GM23338 (cell line): ENCODE measurements at regions not wholly inside any gene's neighbourhood (a gene's known extent, or its start where the extent isn't known, plus 50 kb on each side); places are given as distances from the start of the nearest gene placed in this dataset.

Experiments used
- CREB1 ChIP-seq: fragments of 250-450 bp; sonication (Bioruptor Pico); IDR thresholded peaks from 2 replicates; pipeline ENCODE4 v1.5.0; 2020; ENCODE audit warnings: low read depth, mild to moderate bottlenecking, moderate library complexity
- CTCF ChIP-seq, 2 experiments: fragments of 200-600 bp in 1 of 2; sonication (generic) in 1 of 2; conservative IDR thresholded peaks; 2 replicates each; pipeline versions ENCODE4 v1.5.1 to v1.6.1; 2016 to 2017; ENCODE audit warnings: antibody characterized with exemption in 2 of 2, low read depth in 2 of 2, mild to moderate bottlenecking in 2 of 2, moderate library complexity in 1 of 2
- EZH2 ChIP-seq: fragments of 200-600 bp; sonication (generic); IDR thresholded peaks from one replicate; pipeline ENCODE4 v1.8.0; 2017; ENCODE audit warnings: antibody characterized with exemption, mild to moderate bottlenecking, low read depth; ENCODE audit not compliant: unreplicated experiment
- EZH2phosphoT487 ChIP-seq: fragments of 200-600 bp; sonication (generic); IDR thresholded peaks from one replicate; pipeline ENCODE4 v1.8.1; 2018; ENCODE audit warnings: antibody characterized with exemption; ENCODE audit not compliant: unreplicated experiment
- POLR2AphosphoS5 ChIP-seq: IDR thresholded peaks from 2 replicates; pipeline ENCODE4 v1.6.1; 2016; ENCODE audit warnings: antibody characterized with exemption, low read depth
- REST ChIP-seq: IDR thresholded peaks from one replicate; pipeline ENCODE4 v1.6.1; 2018; ENCODE audit warnings: antibody characterized with exemption; ENCODE audit not compliant: unreplicated experiment
- STAT1 ChIP-seq: IDR thresholded peaks from one replicate; pipeline ENCODE4 v1.6.1; 2016; ENCODE audit warnings: antibody characterized with exemption; ENCODE audit not compliant: unreplicated experiment

GRCh38 chr19:27751044-27751391 is 1461.9 kb downstream of the UQCRFS1 start:
- TF ChIP-seq EZH2 (no peak), CTCF (conservative IDR thresholded peaks at IDR 0.05; ENCODE audit: low read depth in 2 of 2) (no peak), EZH2phosphoT487 (no peak), REST (no peak), POLR2AphosphoS5 (no peak), CREB1 (CRISPR knock-in tag) (no peak), STAT1 (no peak)
